ENCODE measurements at regions not wholly inside any gene's neighbourhood (a gene's known extent, or its start where the extent isn't known, plus 50 kb on each side); places are given as distances from the start of the nearest gene placed in this dataset.

GRCh38 chr21:19557488-19557887, 1153.9 kb upstream of the TMPRSS15 start:
- in situ Hi-C loops (cut with MboI; ENCODE audit: low pct_ligation_motif_present in 1 of 4, low pct_unique_long_range_greater_than_20kb in 1 of 4, low sequenced_read_pairs in 3 of 4) (no loop called here), intact Hi-C loops (cut with DNase I; ENCODE audit: low total_unique reads) (no loop called here)
- Histone ChIP-seq H3K27ac (no peak overlapping the region), H3K4me3 (no peak overlapping the region), H3K36me3 (no peaks in the 10 kb centered on the region), H3K27me3 (no peaks in the 10 kb centered on the region), H3K4me1 (no peaks in the 10 kb centered on the region), H3K9me3 (no peaks in the 10 kb centered on the region)
- DNase-seq: no peak
- WGBS, 2 donors (ENCODE audit: low coverage in 1 of 2): 71% methylated on average over 4 of the region's 4 CpGs; no CpG with 5 or more reads in 1 of the 2 donors
- TF ChIP-seq POLR2A (IDR thresholded peaks at IDR 0.05): no peak
- no peak for TF ChIP-seq CTCF (IDR thresholded peaks at IDR 0.05)

- H3K27ac ChIP-seq: no peak overlapping the region
- H3K27me3 ChIP-seq: no peaks in the 10 kb centered on the region
- in situ Hi-C loops (cut with MboI; ENCODE audit: low pct_ligation_motif_present in 1 of 4, low pct_unique_long_range_greater_than_20kb in 1 of 4, low sequenced_read_pairs in 3 of 4) (no loop called here), intact Hi-C loops (cut with DNase I; ENCODE audit: low total_unique reads) (no loop called here)
- WGBS, 2 donors (ENCODE audit: low coverage in 1 of 2): 96 to 100% methylated on average over 3 of the region's 3 CpGs
- H3K4me1 ChIP-seq: no peaks in the 10 kb centered on the region
- no peak for DNase-seq
- H3K4me3 ChIP-seq: no peak overlapping the region
- no peaks in the 10 kb centered on the region for H3K36me3 ChIP-seq
- H3K9me3 ChIP-seq: peaks cover 0 to 5% of the 10 kb centered on the region in 2 donors
- TF ChIP-seq CTCF (IDR thresholded peaks at IDR 0.05) (no peak), EP300 (IDR thresholded peaks at IDR 0.05; ENCODE audit: low read depth) (no peak), POLR2AphosphoS5 (IDR thresholded peaks at IDR 0.05) (no peak), POLR2A (IDR thresholded peaks at IDR 0.05) (no peak)
Measured at GRCh38 chr21:19565587-19565986, 1162.0 kb upstream of the TMPRSS15 start.

GRCh38 chr21:19566975-19567374, 1163.4 kb upstream of the TMPRSS15 start:
- TF ChIP-seq POLR2AphosphoS5 (IDR thresholded peaks at IDR 0.05) (no peak), EP300 (IDR thresholded peaks at IDR 0.05; ENCODE audit: low read depth) (no peak), POLR2A (IDR thresholded peaks at IDR 0.05) (no peak), CTCF (IDR thresholded peaks at IDR 0.05) (no peak)
- intact Hi-C loops (cut with DNase I; ENCODE audit: low total_unique reads) (no loop called here), in situ Hi-C loops (cut with MboI; ENCODE audit: low pct_ligation_motif_present in 1 of 4, low pct_unique_long_range_greater_than_20kb in 1 of 4, low sequenced_read_pairs in 3 of 4) (no loop called here)
- no peaks in the 10 kb centered on the region for H3K4me1 ChIP-seq
- no peak overlapping the region for H3K27ac ChIP-seq
- H3K9me3 ChIP-seq: peaks cover 0 to 5% of the 10 kb centered on the region in 2 donors
- DNase-seq: no peak
- H3K36me3 ChIP-seq: no peaks in the 10 kb centered on the region
- H3K4me3 ChIP-seq: no peak overlapping the region
- no peaks in the 10 kb centered on the region for H3K27me3 ChIP-seq

GRCh38 chr21:19577381-19577780, 1173.8 kb upstream of the TMPRSS15 start:
- no peaks in the 10 kb centered on the region for H3K9me3 ChIP-seq
- no peaks in the 10 kb centered on the region for H3K27me3 ChIP-seq
- in situ Hi-C loops (cut with MboI; ENCODE audit: low pct_ligation_motif_present in 1 of 4, low pct_unique_long_range_greater_than_20kb in 1 of 4, low sequenced_read_pairs in 3 of 4) (no loop called here), intact Hi-C loops (cut with DNase I; ENCODE audit: low total_unique reads) (no loop called here)
- H3K4me1 ChIP-seq: no peaks in the 10 kb centered on the region
- 37 to 41% methylated on average over 3 of the region's 3 CpGs for WGBS, 2 donors (ENCODE audit: low coverage in 1 of 2)
- no peak overlapping the region for H3K27ac ChIP-seq
- no peaks in the 10 kb centered on the region for H3K36me3 ChIP-seq
- no peak for DNase-seq
- H3K4me3 ChIP-seq: no peak overlapping the region
- no peak for TF ChIP-seq POLR2AphosphoS5 (IDR thresholded peaks at IDR 0.05)
- no peak for TF ChIP-seq EP300 (IDR thresholded peaks at IDR 0.05; ENCODE audit: low read depth)
- TF ChIP-seq POLR2A (IDR thresholded peaks at IDR 0.05): no peak
- TF ChIP-seq CTCF (IDR thresholded peaks at IDR 0.05): no peak
